Thyroid gland (tissue), 4 donors: ENCODE measurements at regions not wholly inside any gene's neighbourhood (a gene's known extent, or its start where the extent isn't known, plus 50 kb on each side); places are given as distances from the start of the nearest gene placed in this dataset.

Experiments
- CTCF ChIP-seq, 6 experiments: fragments of 200-600 bp in 3 of 6; fragments of 450-650 bp in 3 of 6; sonication (generic) in 3 of 6; IDR thresholded peaks; one replicate each; pipeline ENCODE4 v1.5.1; 2016 to 2019; ENCODE audit warnings: antibody characterized with exemption in 6 of 6, mild to moderate bottlenecking in 2 of 6, inconsistent platforms in 1 of 6, moderate library complexity in 1 of 6
- POLR2A ChIP-seq, 2 donors: fragments of 450-650 bp; IDR thresholded peaks; one replicate each; pipeline ENCODE4 v1.6.1; 2017; ENCODE audit warnings: antibody characterized with exemption in 2 of 2, mild to moderate bottlenecking in 2 of 2, moderate library complexity in 1 of 2

DNA sequence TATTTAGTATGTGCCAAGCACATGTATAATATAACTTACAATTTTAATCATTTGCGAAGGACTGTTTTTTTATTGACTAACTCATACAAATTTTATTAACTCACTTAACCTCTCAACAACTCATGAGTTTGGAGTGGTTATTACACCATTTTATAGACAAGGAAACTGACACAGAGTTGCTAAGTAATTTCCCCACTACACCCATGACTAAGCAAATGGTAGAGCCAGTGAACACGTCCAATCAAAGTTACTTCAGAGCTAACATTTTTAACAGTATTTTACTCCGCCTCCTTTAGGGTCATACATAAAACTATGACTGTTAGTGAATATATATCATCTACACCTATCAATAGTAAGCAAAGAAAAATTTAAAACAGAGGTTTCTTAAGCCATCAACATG, 556.7 kb upstream of the FSIP2 start:
- TF ChIP-seq CTCF (IDR thresholded peaks at IDR 0.05) (no peak), POLR2A (IDR thresholded peaks at IDR 0.05) (no peak)
